Activated T-helper 1 cell treated with anti-CD3 and anti-CD28 coated beads, Interleukin-12 subunit alpha, Interleukin-12 subunit beta, Interleukin-2, Interleukin-4 antibody, amounts not matched to agents 30 ng/mL and 10 ng/mL and 1 ng/mL, durations not matched to agents 14 hours and 24 hours and 36 hours (primary cell): ENCODE measurements at regions not wholly inside any gene's neighbourhood (a gene's known extent, or its start where the extent isn't known, plus 50 kb on each side); places are given as distances from the start of the nearest gene placed in this dataset.

ENCODE experiments used
- DNase-seq: peaks from one replicate; pipeline ENCODE4 v3.0.0; 2021; ENCODE audit warnings: low spot score
- H3K27ac Mint-ChIP-seq: one replicate; pipeline ENCODE4 v1.8.0; 2021; ENCODE audit warnings: mild to moderate bottlenecking, mixed read lengths
- H3K27me3 Mint-ChIP-seq: one replicate; pipeline ENCODE4 v1.8.0; 2022; ENCODE audit warnings: mild to moderate bottlenecking, moderate library complexity, mixed read lengths; ENCODE audit not compliant: insufficient read depth
- H3K36me3 Mint-ChIP-seq: one replicate; pipeline ENCODE4 v1.8.0; 2021; ENCODE audit warnings: low read depth, mixed read lengths
- H3K4me1 Mint-ChIP-seq: one replicate; pipeline ENCODE4 v1.8.0; 2021; ENCODE audit warnings: low read depth, mixed read lengths
- H3K4me3 Mint-ChIP-seq: one replicate; pipeline ENCODE4 v1.8.0; 2021; ENCODE audit warnings: mild to moderate bottlenecking, moderate library complexity, mixed read lengths
- H3K9me3 Mint-ChIP-seq: one replicate; pipeline ENCODE4 v1.8.0; 2021; ENCODE audit warnings: mixed read lengths
- intact Hi-C: fragments of 100-400 bp; cut with micrococcal nuclease; formaldehyde crosslinking; loops from one replicate; pipeline ENCODE4 v1.15.1; 2024

GRCh38 chr12:67927815-67928214, 61.4 kb upstream of the IFNG-AS1 start:
- intact Hi-C loops = no loop called here
- Mint-ChIP-seq H3K9me3 (no peaks in the 10 kb centered on the region), H3K27ac (no peak overlapping the region), H3K36me3 (peaks cover 1% of the 10 kb centered on the region), H3K4me3 (no peak overlapping the region), H3K27me3 (peaks cover 3% of the 10 kb centered on the region), H3K4me1 (peaks cover 8% of the 10 kb centered on the region)
- no peak for DNase-seq

- intact Hi-C loops = no loop called here
- DNase-seq = no peak
- Mint-ChIP-seq H3K4me3 (no peak overlapping the region), H3K27ac (no peak overlapping the region), H3K9me3 (no peaks in the 10 kb centered on the region), H3K4me1 (peaks cover 8% of the 10 kb centered on the region), H3K36me3 (peaks cover 1% of the 10 kb centered on the region), H3K27me3 (peaks cover 3% of the 10 kb centered on the region)
Measured at GRCh38 chr12:67928621-67929383, 60.4 kb upstream of the IFNG-AS1 start.

- intact Hi-C loops = no loop called here
- H3K36me3 Mint-ChIP-seq = peaks cover 1% of the 10 kb centered on the region
- no peak overlapping the region for H3K27ac Mint-ChIP-seq
- H3K9me3 Mint-ChIP-seq = no peaks in the 10 kb centered on the region
- no peak overlapping the region for H3K4me3 Mint-ChIP-seq
- DNase-seq = no peak
- H3K4me1 Mint-ChIP-seq = peaks cover 8% of the 10 kb centered on the region
- H3K27me3 Mint-ChIP-seq = peaks cover 3% of the 10 kb centered on the region
Measured at GRCh38 chr12:67929384-67929772, 59.9 kb upstream of the IFNG-AS1 start.

GRCh38 chr12:67937822-67938221, 51.4 kb upstream of the IFNG-AS1 start:
- Mint-ChIP-seq H3K4me3 (no peak overlapping the region), H3K36me3 (no peaks in the 10 kb centered on the region), H3K27me3 (peaks cover 8% of the 10 kb centered on the region), H3K9me3 (no peaks in the 10 kb centered on the region), H3K4me1 (no peaks in the 10 kb centered on the region), H3K27ac (no peak overlapping the region)
- intact Hi-C loops = no loop called here
- DNase-seq = no peak
